HG02763 (cell line): ENCODE measurements at regions not wholly inside any gene's neighbourhood (a gene's known extent, or its start where the extent isn't known, plus 50 kb on each side); places are given as distances from the start of the nearest gene placed in this dataset.

Experiments
- ATAC-seq: cut with Tn5 transposase; IDR thresholded peaks from one replicate; pipeline ENCODE4 v1.9.1; 2021; ENCODE audit warnings: mild to moderate bottlenecking, moderate library complexity; ENCODE audit not compliant: unreplicated experiment

DNA sequence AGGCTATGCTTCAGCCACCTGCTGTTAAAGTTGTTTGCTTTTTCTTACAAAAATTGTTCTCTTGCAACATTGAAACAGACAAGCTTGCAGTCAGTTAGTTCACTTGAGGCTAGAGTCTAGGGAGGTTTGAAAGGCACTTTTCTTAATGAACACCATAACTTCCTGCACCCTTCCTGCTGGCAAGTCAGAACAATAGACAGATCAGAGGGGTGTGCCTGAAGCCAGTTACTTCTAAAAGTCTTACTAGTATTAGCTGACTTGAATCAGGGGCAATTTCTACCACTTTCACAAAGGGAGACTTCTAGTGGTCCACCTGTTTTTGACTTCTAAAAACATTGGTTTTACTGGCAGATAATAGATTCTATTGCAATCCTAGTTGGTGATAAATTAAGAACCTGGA, 367.4 kb upstream of the CDH20 start:
- ATAC-seq, result no peak

GRCh38 chr18:60966876-60967275, 366.4 kb upstream of the CDH20 start:
- no peak for ATAC-seq

DNA sequence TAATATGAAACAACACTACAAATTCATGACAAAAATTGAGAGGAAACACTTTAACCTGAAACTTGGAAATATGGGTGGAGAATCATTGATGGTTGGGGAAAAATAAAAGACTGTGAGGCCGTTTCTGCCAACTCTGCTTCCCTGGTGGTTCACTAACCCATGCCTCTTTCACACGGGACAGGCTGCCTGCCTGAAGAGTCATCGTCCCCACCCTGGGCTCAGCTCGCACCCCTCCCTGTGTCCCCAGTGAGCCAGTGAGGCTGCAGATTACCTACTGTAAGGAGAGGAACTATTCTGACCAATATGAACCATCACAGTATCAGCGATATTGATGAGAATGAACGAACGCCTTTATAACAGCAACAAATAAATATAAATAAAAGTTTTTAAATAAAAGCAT, 357.8 kb upstream of the CDH20 start:
- no peak for ATAC-seq

- ATAC-seq, result no peak
These were observed 356.3 kb upstream of the CDH20 start for GRCh38 chr18:60976976-60977375.

DNA sequence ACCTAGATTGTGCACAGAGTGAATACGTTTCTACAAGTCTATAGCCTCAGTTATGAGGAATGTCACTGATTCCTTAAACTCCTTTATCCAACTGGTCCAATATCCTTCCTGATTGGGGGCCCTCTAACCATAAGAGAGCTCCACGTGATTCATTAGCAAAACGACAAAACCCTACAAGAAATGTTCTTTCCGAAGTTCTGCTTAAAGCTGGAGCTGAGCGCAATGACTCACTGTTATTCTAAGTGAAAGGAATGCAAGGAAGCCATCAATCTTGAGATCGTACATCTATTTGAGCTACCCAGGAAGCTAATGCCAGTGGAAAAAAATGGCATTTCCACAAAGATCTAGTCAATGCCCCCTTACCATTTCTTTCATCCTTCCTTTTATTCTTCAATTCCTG, 354.9 kb upstream of the CDH20 start:
- no peak for ATAC-seq

DNA sequence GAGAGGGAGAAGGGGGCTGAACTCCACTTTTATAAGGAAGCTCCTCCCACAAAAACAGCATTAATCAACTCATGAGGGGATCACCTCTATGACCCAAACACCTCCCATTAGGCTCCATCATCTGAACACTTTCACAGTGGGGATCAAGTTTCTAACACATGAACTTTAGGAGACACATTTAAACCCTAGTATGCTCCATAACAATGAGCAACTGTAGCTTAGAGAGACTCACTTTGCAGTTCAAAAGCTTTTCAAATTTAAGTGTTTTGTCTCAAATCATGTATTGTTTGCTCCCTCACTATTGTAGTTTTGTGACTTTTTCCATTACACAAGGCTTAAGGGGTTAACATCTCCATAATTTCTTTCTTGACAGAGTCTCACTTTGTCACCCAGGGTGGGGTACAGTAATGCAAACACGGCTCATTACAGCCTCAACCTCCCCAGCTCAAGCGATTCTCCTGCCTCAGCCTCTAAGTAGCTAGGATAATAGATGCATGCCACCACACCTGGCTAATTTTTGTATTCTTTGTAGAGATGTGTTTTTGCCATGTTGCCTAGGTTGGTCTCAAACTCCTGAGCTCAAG, 352.7 kb upstream of the CDH20 start:
- no peak for ATAC-seq

- ATAC-seq, result no peak
These were observed 351.4 kb upstream of the CDH20 start for GRCh38 chr18:60981682-60982328.

GRCh38 chr18:60982329-60982695, 350.9 kb upstream of the CDH20 start:
- no peak for ATAC-seq

DNA sequence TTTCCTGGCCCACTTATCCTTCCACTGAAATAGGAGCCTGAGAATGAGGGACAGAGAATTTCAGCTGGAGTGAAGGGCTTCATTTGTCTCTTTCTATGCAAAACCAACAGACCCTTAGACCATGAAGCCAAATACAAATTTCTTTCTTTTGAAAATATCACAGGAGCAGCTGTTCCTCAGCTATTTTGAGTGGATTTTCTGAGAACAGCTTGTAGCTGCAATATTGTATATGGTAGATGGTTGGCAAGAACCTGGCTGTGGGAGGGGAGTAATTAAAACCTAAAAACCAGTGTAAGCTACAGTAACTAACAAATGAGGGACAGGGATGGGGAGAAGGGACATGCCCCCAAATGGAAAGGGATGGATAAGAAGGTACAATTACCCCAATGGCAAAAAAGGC, 350.3 kb upstream of the CDH20 start:
- no peak for ATAC-seq

DNA sequence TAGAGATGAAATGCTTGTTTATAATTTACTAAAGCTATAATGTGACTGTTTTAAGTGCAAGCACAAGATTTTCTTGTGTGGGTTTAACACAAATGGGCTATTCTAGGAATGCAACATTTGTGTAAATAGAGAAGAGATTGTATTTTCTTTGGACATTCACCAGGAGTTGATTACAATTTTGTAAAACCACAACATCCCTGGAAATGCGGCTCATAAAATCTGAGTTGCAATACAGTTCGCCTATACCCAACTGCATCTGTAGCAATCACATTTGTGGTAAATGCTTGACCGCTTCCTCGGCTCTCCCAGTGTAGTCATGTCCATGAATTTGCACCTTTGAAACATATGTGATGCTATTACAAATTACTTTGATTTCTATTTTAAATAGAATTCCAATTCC, 348.7 kb upstream of the CDH20 start:
- ATAC-seq, result no peak

GRCh38 chr18:60987963-60988362, 345.3 kb upstream of the CDH20 start:
- no peak for ATAC-seq

DNA sequence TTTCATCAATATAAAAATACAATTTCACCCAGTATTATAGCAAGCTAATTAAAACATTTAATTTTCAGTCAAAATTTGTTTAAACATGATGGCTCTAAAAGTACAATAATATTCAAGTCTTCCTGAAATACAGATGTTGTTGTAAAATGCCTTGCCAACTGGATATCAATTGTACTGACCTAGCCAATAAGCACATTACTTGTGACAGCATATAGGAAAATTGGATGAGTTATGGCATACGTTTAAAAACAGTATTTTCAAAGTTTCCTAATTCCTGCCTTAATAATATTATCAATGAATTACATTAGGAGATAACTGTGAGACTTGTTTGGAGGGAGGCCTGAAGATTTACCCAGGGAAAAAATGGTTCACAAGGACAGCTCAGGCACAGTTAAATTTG, 336.9 kb upstream of the CDH20 start:
- ATAC-seq, result no peak

- ATAC-seq, result no peak
These were observed 336.4 kb upstream of the CDH20 start for GRCh38 chr18:60996822-60997221.

DNA sequence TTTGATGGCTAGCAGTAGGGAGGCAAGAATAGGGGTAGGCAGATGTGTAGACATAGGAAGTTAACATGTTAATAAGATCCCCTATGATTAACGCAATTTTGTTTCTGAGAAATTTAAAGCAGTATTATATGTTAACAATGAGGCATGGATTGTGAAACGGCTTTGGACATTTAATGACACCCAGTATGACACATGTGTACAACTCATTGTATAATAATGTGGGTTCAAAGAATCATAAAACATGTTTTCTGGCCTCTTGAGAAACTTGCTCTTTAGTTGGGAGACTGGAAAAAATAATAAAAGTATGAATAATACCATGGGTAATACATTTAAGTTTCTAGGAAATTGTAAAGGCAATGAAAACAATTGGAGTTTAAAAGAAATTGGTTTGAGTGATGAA, 332.1 kb upstream of the CDH20 start:
- no peak for ATAC-seq

DNA sequence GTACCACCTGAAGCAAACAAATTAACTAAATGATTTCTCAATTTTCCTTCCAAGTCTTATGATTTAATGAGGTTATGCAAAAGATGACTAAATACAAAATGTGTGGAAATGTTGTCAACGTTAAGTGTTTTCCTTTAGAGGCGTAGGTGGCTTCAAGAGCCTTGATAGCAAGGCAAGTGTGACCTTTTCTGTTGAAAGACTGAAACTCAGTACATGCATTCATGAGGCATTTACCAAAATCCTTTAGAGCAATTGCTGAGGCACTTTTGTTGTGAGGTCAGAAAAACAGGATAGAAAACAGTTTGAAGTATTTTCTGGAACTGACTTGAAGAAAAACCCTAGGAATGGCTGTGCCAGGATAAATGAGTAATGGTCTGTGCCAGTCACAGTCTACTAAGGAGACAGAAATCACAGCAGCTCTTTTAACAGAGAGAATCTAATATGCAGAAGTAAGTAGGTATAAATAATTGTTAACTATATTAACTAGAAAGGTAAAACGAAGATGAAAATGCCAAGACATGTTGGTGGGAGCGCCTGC, 326.5 kb upstream of the CDH20 start:
- ATAC-seq, result no peak

DNA sequence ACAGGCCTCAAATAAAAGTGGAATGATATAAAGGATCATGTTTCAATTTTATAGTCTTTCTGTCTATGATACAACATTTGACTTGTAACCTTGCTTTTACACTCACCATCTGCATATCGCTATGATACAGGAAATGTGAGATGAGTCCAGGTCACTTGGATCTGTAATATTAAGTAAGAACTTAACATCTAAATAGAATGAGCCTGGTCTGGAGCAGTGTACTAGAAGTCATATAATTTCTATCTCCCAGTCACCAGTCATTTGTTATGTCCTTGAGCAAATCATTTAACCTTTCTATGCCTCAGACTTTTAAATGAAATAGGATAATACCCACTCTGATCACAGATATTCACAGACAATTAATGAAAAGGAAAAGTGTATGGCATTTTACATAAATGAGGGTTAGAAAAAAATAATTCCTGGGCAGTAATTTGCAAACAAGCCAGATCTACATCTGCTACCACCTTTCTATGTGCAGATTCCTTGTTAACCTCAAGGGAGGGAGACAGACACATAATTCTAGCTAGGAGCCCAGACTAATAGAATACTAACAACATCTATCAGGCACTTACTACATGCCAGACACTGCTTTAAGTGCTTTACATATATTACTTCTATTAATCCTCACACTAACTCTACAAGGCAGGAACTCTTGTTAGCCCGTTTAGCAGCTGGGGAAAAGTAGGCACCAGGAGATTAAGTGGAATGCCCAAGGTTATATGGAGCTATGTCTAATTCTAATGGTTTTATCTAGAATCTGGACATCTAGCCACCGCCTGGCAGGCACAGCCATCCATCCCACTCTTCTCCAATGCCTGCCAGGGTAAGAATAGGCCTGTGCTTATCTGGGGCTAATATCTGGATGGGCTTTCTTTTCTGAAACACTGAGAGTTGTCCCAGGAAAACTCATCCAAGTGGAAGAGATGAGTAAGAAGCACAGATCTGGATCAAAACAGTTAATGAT, 313.6 kb upstream of the CDH20 start:
- no peak for ATAC-seq

DNA sequence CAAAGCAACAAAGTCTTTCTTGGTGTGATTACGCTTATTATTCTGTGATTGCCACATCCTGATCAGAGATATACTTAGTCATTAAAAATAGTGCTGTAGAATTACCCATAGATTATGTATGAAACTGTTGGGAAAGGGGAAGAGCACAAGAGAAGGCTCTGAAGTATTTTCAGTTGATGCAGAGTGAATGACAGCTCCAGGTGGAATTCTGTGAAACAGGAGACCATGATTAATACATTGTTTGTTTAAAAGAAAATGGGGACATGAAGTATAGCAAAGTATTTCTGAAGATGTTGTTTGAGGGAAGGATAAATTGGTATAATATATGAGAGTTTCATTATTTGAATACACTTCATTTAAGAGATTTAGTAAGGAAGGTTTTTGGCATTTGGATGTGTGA, 307.6 kb upstream of the CDH20 start:
- ATAC-seq, result no peak

DNA sequence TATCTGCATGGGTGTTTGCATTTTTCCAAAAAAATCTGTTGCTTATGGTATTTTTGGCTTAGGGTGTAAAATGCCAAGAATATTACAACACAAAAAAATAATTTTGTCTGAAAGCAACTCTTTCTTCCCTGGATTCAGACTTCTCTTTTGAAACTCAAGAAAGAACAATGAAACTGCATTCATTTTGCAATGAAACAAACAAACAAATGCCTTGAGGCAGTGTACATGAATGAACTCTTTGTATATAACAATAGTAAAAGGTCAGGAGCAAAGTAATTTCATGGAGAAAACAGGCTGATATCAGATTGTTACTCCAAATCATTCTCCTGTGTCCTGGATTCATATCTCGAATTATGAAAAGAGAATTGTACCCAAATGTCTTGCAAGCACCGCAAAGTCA, 301.6 kb upstream of the CDH20 start:
- no peak for ATAC-seq

DNA sequence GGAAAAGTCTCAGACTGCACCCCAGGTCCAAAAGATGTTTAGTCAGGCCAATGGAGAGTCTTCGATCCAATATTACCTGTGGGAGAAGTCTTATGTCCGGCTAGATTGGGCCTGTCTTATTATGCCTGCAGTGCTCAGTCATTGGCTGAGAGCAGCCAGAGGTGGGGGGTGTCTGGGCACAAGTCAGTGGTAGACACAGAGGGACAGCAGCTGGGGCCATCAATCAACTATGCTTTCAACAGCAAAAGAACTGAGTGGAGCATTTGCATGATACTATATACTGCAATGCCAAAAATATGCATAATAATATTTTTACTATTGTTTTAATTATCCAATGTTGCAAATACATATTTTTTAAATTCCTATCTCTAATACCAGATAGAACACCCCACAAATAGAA, 298.6 kb upstream of the CDH20 start:
- ATAC-seq, result no peak

DNA sequence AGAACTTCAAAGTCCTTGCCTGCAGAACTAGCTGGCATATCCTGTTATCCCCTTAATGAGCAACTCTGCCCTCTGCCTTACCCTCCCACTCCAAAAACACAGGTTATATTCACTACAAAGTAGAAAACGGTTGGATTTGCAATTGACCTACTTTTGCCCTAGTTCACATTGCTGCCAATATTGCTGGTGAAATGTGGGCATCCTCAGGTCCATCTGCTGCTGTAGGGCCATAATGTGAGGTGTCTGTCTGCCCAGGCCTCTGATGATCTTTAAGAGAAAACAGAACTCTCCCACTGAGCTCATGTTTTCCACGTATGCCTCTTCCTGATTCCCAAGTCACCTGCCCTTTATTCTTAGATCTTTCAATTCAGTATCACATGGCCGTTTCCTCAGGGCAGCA, 294.0 kb upstream of the CDH20 start:
- ATAC-seq, result no peak

GRCh38 chr18:61047794-61048193, 285.4 kb upstream of the CDH20 start:
- ATAC-seq, result no peak

- ATAC-seq, result no peak
These were observed 275.8 kb upstream of the CDH20 start for GRCh38 chr18:61057443-61057842.
